ENCODE measurements at regions not wholly inside any gene's neighbourhood (a gene's known extent, or its start where the extent isn't known, plus 50 kb on each side); places are given as distances from the start of the nearest gene placed in this dataset.

- TF ChIP-seq EZH2 (IDR thresholded peaks at IDR 0.05; ENCODE audit: borderline replicate concordance) (no peak), CTCF (IDR thresholded peaks at IDR 0.05; ENCODE audit: poor library complexity) (no peak)
Observed at GRCh38 chr12:65755596-65755978, 68.7 kb upstream of the HMGA2 start.

Data from hepatocyte (in vitro differentiated cells).